Large intestine (tissue), 3 donors: ENCODE measurements at regions not wholly inside any gene's neighbourhood (a gene's known extent, or its start where the extent isn't known, plus 50 kb on each side); places are given as distances from the start of the nearest gene placed in this dataset.
"Not testable (repeated sequence)": the region's sequence is repeated elsewhere in the genome, so short reads cannot be mapped to it uniquely, and the experiment has no call there.

Source experiments
- DNase-seq, 2 donors: peaks; one replicate each; pipeline versions ENCODE4 v3.0.0 to v3.0.0-alpha.2; 2013
- H3K27ac ChIP-seq: one replicate; pipeline ENCODE4 v1.5.1; 2013; ENCODE audit warnings: low read length
- H3K27me3 ChIP-seq: 2 replicates; pipeline ENCODE4 v1.6.1; 2013; ENCODE audit warnings: low read length; ENCODE audit not compliant: control insufficient read depth, insufficient read depth
- H3K36me3 ChIP-seq: 2 replicates; pipeline ENCODE4 v1.6.1; 2013; ENCODE audit warnings: low read length; ENCODE audit not compliant: control insufficient read depth, insufficient read depth
- H3K4me1 ChIP-seq: one replicate; pipeline ENCODE4 v1.6.1; 2013; ENCODE audit warnings: low read length; ENCODE audit not compliant: control insufficient read depth, insufficient read depth
- H3K4me3 ChIP-seq: one replicate; pipeline ENCODE4 v1.5.1; 2013; ENCODE audit warnings: low read length
- H3K9me3 ChIP-seq: one replicate; pipeline ENCODE4 v1.6.1; 2013; ENCODE audit warnings: mild to moderate bottlenecking, low read depth, low read length, moderate library complexity; ENCODE audit not compliant: control insufficient read depth
- WGBS: methylation state at CpG from one replicate; pipeline ENCODE4 v1.1.5; 2013; ENCODE audit warnings: low lambda C conversion rate; ENCODE audit not compliant: insufficient coverage; 5-methylcytosine and 5-hydroxymethylcytosine counted together

GRCh38 chr1:30362603-30362990 lies 360.8 kb downstream of the MATN1 start:
- Histone ChIP-seq H3K9me3 (no peaks in the 10 kb centered on the region), H3K27me3 (peaks cover 4% of the 10 kb centered on the region), H3K4me3 (no peak overlapping the region), H3K4me1 (peaks cover 13% of the 10 kb centered on the region), H3K27ac (no peak overlapping the region), H3K36me3 (no peaks in the 10 kb centered on the region)
- WGBS: no CpG with 5 or more reads among the region's 6 CpGs
- DNase-seq: no peak

- H3K4me1 ChIP-seq: peaks cover 13% of the 10 kb centered on the region
- H3K27ac ChIP-seq, DNase-seq, H3K36me3 ChIP-seq, H3K4me3 ChIP-seq, H3K27me3 ChIP-seq, H3K9me3 ChIP-seq: not testable (repeated sequence)
- no CpG with 5 or more reads among the region's 10 CpGs for WGBS
Measured at GRCh38 chr1:30361890-30362602, 361.3 kb downstream of the MATN1 start.

GRCh38 chr1:30360753-30361152 lies 362.6 kb downstream of the MATN1 start:
- Histone ChIP-seq H3K27ac (no peak overlapping the region), H3K4me3 (no peak overlapping the region), H3K27me3 (no peaks in the 10 kb centered on the region), H3K36me3 (no peaks in the 10 kb centered on the region), H3K4me1 (peaks cover 13% of the 10 kb centered on the region), H3K9me3 (no peaks in the 10 kb centered on the region)
- DNase-seq: no peak
- WGBS: no CpG with 5 or more reads among the region's 7 CpGs

DNA sequence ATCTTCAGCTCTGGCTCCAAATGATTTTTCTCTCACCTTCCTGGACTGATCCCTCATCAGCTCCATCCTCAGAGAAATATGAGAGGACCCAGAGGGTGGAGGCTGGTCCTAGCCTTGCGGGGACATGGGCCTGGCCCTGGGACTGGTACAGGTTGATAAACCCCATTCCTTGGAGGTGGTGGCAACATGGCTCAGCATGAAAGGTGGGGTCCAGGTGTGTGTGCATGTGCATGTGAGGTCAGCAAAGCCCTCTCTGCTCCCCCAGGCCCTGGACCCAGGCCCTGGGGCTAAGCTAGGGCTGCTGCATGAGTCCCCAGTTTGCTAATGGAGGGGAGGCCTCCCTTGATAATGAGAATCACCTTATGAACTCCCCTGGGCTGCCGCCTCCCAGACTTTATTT lies 363.1 kb downstream of the MATN1 start:
- Histone ChIP-seq H3K27ac (no peak overlapping the region), H3K4me3 (no peak overlapping the region), H3K4me1 (peaks cover 13% of the 10 kb centered on the region), H3K9me3 (no peaks in the 10 kb centered on the region), H3K27me3 (no peaks in the 10 kb centered on the region), H3K36me3 (no peaks in the 10 kb centered on the region)
- no peak for DNase-seq
- WGBS: no CpG with 5 or more reads among the region's 2 CpGs

DNA sequence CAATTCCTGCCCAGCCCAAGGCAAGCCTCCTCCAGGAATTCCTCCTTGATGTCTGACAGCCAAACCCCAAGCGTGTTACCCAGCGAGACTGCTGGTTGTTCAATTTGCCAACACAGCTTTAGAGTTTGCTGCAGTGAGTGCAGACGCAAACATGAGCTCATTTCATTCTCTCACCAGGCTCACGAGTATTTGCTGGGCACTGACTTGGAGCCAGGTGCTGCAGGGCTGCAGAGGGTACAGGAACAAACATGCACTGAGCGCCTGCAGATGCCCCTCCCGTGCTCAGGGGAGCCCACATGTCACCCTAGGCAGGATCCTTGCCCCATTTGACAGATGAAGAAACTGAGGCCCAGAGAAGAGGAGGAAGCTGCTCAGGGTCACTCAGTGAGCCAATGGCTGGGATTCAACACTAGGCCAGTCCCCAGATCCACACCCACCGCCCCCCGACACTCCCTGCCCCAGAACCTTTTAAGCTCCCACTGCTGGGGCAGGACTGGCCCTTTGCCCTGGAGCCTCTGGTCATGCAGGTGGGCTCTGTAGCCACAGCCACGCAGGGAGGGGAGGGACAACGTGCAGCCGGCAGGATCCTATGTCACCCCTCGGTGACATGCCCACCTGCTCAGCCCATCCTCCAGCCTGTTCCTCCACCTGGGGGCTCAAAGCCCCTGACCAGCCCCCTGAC lies 363.7 kb downstream of the MATN1 start:
- WGBS: no CpG with 5 or more reads among the region's 12 CpGs
- H3K4me1 ChIP-seq: peaks cover 13% of the 10 kb centered on the region
- H3K4me3 ChIP-seq: no peak overlapping the region
- H3K36me3 ChIP-seq: no peaks in the 10 kb centered on the region
- H3K27ac ChIP-seq: no peak overlapping the region
- DNase-seq: no peak
- no peaks in the 10 kb centered on the region for H3K9me3 ChIP-seq
- H3K27me3 ChIP-seq: no peaks in the 10 kb centered on the region

- no peaks in the 10 kb centered on the region for H3K9me3 ChIP-seq
- no peaks in the 10 kb centered on the region for H3K27me3 ChIP-seq
- H3K27ac ChIP-seq: no peak overlapping the region
- no peaks in the 10 kb centered on the region for H3K36me3 ChIP-seq
- H3K4me3 ChIP-seq: no peak overlapping the region
- no CpG with 5 or more reads among the region's 3 CpGs for WGBS
- peaks cover 13% of the 10 kb centered on the region for H3K4me1 ChIP-seq
- DNase-seq: peak in 1 of 2 donors; percentile 34
Measured at GRCh38 chr1:30358500-30358899, 364.9 kb downstream of the MATN1 start.

GRCh38 chr1:30356839-30357238 lies 366.5 kb downstream of the MATN1 start:
- H3K27ac ChIP-seq: no peak overlapping the region
- H3K4me1 ChIP-seq: peaks cover 13% of the 10 kb centered on the region
- no peak for DNase-seq
- H3K9me3 ChIP-seq: no peaks in the 10 kb centered on the region
- whole genome bisulfite sequencing: 100% methylated on average over 1 of the region's 6 CpGs
- no peak overlapping the region for H3K4me3 ChIP-seq
- H3K36me3 ChIP-seq: no peaks in the 10 kb centered on the region
- no peaks in the 10 kb centered on the region for H3K27me3 ChIP-seq

GRCh38 chr1:30354410-30354809 lies 369.0 kb downstream of the MATN1 start:
- Histone ChIP-seq H3K27me3 (no peaks in the 10 kb centered on the region), H3K27ac (no peak overlapping the region), H3K4me3 (no peak overlapping the region), H3K9me3 (no peaks in the 10 kb centered on the region), H3K36me3 (no peaks in the 10 kb centered on the region), H3K4me1 (peaks cover 13% of the 10 kb centered on the region)
- WGBS: no CpG with 5 or more reads among the region's 1 CpG
- no peak for DNase-seq

- H3K9me3 ChIP-seq: no peaks in the 10 kb centered on the region
- H3K27me3 ChIP-seq: no peaks in the 10 kb centered on the region
Measured at GRCh38 chr1:30353637-30354036, 369.7 kb downstream of the MATN1 start.

GRCh38 chr1:30348147-30348546 lies 375.2 kb downstream of the MATN1 start:
- no peaks in the 10 kb centered on the region for H3K36me3 ChIP-seq
- no peak overlapping the region for H3K4me3 ChIP-seq
- H3K9me3 ChIP-seq: no peaks in the 10 kb centered on the region
- DNase-seq: no peak
- H3K4me1 ChIP-seq: peaks cover 3% of the 10 kb centered on the region
- 100% methylated on average over 1 of the region's 2 CpGs for WGBS
- H3K27me3 ChIP-seq: peaks cover under 1% of the 10 kb centered on the region
- no peak overlapping the region for H3K27ac ChIP-seq

More at GRCh38 chr1:30353637-30354036, 369.7 kb downstream of the MATN1 start:
- no peaks in the 10 kb centered on the region for H3K36me3 ChIP-seq
- no peak overlapping the region for H3K27ac ChIP-seq
- peaks cover 7% of the 10 kb centered on the region for H3K4me1 ChIP-seq
- no peak overlapping the region for H3K4me3 ChIP-seq
- DNase-seq: no peak
